HG03103 (cell line): ENCODE measurements at regions not wholly inside any gene's neighbourhood (a gene's known extent, or its start where the extent isn't known, plus 50 kb on each side); places are given as distances from the start of the nearest gene placed in this dataset.

Experiments used
- ATAC-seq: cut with Tn5 transposase; IDR thresholded peaks from one replicate; pipeline ENCODE4 v1.9.1; 2021; ENCODE audit warnings: low read depth; ENCODE audit not compliant: unreplicated experiment

DNA sequence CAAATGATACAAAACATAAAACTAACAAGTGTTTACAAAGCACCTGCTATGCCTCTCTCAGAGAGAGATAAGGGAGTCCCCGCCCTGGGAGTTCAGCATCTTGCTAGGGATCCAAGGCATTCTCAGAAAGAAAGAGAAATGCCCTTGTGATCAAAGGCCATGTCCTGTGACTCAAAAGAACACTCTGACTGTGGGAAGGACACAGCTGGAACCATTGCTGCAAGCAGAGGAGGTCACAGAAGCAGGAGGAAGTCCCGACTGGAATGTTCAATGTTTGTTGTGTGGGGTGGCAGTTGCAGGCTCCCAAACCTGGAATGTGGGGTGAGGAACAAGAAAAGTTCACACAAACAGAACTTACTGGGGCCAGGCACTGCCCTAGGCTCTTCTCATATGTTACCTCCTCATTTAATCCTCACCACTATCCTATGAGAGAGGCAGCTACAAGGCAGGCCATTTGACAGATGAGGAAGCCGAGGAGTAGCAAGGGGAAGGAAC is 93.0 kb upstream of the GRIK3 start:
- ATAC-seq = no peak

DNA sequence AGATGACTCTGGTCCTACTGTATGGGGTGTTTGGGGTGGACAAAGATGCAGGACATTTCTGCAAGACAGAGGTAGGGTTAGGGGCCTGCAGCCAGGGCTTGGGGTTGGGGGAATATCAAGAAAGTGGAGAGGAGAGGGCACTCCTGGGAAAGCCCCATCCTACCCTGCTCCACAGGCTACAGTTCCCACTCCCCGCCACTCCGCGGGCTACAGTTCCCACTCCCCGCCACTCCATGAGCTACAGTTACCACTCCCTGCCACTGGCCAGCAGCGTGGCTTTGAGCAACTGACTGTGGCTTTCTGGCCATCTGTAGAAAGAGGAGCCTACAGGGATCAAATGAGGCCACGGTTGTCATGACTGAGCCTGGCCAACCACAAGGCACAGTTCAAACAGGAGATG is 93.8 kb upstream of the GRIK3 start:
- ATAC-seq = no peak

- no peak for ATAC-seq
These were observed 96.1 kb upstream of the GRIK3 start for GRCh38 chr1:37130221-37130948.

DNA sequence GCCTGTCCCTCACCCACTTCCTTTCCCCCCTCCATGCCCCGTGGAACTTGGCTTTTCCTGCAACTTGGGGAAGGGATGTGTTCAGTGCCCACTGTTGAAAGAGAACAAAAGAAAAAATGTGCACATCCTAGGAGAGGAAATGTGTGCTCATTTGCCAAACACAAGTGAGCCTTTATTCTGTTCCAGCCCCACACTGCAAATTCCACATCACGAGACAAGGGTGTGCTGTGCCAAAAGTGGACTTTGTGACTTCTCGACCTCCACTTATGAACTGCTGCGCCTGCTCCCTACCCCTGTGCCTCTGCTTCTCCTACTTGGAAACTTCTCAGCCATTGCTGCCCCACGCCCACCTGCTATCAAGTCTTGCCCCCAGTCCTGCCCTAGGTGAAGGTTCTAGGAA is 97.0 kb upstream of the GRIK3 start:
- no peak for ATAC-seq

DNA sequence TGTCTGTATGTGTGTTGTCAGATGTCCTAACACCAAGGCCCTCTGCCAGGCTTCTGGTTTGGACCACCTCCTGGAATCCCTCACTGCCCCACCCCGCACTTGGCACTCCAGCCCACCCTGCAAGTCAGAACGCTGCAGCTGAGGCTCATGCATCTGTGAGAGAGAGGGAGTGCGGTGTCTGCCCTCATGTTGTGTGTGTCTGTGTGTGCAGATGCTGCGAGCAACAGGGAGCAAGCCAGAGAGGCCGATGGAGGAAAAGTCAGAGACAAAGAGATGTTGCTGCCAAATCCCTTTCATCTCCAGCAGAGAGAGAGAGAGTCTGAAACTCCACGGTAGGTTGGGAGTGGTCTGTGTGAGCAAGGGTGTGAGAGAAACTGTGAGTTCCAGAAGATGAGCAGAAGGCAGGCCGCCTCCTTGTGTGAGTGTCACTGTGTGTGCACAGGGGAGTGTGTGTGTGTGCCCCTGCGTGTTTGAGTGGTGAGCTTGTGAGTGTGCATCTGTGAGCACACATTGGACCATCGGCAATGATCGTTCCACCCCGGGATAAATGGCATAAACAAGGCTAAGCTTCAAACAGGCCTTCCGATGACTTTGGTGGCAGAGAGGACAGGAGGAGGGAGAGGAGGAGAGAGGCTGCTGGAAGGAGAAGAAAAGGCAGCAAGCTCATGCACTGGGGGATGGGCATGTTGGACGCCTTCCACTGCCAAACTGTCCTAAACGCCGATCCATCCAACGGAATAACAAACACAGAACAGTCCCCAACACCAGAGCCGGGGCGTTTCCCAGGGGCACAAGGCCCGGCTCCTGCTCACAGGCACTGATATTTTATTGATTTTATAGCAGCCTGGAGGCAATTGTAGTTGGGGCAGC is 99.2 kb upstream of the GRIK3 start:
- no peak for ATAC-seq

- ATAC-seq = no peak
These were observed 100.3 kb upstream of the GRIK3 start for GRCh38 chr1:37134599-37134998.

- ATAC-seq = no peak
These were observed 100.7 kb upstream of the GRIK3 start for GRCh38 chr1:37135032-37135431.

DNA sequence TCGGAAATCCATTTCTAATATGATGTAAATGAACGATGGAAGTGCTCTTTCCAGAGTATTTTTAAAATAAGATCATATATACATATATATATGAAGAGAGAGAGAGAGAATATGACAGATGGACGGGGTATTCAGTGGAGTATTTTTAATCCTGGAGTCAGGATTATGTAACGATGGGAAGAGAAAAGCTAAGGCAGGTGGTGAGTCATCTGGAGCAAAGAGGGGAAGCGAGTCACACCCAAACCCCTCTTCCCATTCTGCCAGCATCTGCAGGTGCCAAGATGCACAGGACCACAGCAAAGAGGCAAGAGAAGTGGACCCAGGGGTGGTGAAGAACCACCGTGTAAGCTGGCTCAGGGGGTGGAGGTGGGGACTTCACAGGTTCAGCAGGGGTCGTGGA is 102.7 kb upstream of the GRIK3 start:
- no peak for ATAC-seq

- no peak for ATAC-seq
These were observed 103.3 kb upstream of the GRIK3 start for GRCh38 chr1:37137601-37138000.

- no peak for ATAC-seq
These were observed 109.5 kb upstream of the GRIK3 start for GRCh38 chr1:37143800-37144199.

GRCh38 chr1:37146071-37146470 is 111.8 kb upstream of the GRIK3 start:
- ATAC-seq = no peak

GRCh38 chr1:37147392-37147831 is 113.1 kb upstream of the GRIK3 start:
- no peak for ATAC-seq

DNA sequence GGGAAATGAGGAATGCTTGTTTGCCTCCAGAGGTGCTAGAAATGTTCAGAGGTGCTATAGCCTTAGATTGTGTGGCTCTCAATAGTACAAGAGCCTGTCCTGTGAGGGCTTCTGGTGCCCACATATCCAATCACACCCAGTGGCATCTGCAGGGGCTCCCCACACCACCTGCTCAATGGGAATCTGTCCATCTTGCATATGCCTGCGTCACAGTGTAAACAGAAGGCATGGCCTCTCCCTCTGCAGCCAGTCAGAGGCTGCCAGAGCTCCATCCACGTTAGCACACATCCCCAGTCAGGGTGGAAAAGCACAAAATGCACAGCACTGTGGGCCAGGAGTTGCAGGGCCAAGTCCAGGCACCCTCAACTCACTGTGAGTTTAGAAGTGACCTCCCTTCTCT is 113.6 kb upstream of the GRIK3 start:
- no peak for ATAC-seq

- no peak for ATAC-seq
These were observed 114.3 kb upstream of the GRIK3 start for GRCh38 chr1:37148663-37149062.

DNA sequence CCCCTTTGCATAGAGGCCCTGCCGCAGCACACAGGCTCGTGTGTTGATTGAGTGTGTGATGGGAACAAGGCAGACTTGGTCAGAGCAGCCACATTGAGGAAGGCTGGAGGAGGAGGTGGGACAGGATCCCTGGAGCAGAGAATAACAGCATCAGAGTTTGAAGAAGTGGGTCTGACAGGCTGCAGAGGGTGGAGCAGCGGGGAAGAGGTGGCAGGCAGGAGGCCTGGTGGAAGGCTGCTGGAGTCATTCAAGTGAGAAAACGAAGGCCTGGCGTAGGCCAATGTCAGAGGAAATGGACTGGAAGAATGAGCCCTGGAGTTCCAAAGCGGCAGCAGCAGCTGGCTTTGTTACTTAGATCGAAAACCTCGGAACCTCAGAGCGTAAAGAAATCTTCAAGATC is 115.0 kb upstream of the GRIK3 start:
- no peak for ATAC-seq

- ATAC-seq = no peak
These were observed 116.7 kb upstream of the GRIK3 start for GRCh38 chr1:37150986-37151385.

- no peak for ATAC-seq
These were observed 117.5 kb upstream of the GRIK3 start for GRCh38 chr1:37151789-37152188.

- no peak for ATAC-seq
These were observed 118.2 kb upstream of the GRIK3 start for GRCh38 chr1:37152491-37152890.

- ATAC-seq = no peak
These were observed 119.1 kb upstream of the GRIK3 start for GRCh38 chr1:37153116-37154100.

- ATAC-seq = no peak
These were observed 122.3 kb upstream of the GRIK3 start for GRCh38 chr1:37156646-37157045.

- ATAC-seq = no peak
These were observed 123.3 kb upstream of the GRIK3 start for GRCh38 chr1:37157634-37158033.
